LNCaP clone FGC (cell line): ENCODE measurements at regions not wholly inside any gene's neighbourhood (a gene's known extent, or its start where the extent isn't known, plus 50 kb on each side); places are given as distances from the start of the nearest gene placed in this dataset.
A peak's percentile ranks its signal among the peaks of the same experiment; 100 is the strongest.

ENCODE experiments used
- DNase-seq: peaks from one replicate; pipeline ENCODE4 v3.0.0-alpha.2; 2011; ENCODE audit warnings: low read depth
- H3K4me3 ChIP-seq: 2 replicates; pipeline ENCODE4 v1.5.1; 2011; ENCODE audit warnings: mild to moderate bottlenecking, low read depth, low read length, control low read depth
- TF ChIP-seq, protein P1 (sequence below): IDR thresholded peaks from 2 replicates; pipeline ENCODE4 v1.5.1; 2012; ENCODE audit warnings: mild to moderate bottlenecking; ENCODE audit not compliant: control insufficient read depth, insufficient read depth; ENCODE audit errors: extremely low read depth

- TF ChIP-seq, protein P1, sequence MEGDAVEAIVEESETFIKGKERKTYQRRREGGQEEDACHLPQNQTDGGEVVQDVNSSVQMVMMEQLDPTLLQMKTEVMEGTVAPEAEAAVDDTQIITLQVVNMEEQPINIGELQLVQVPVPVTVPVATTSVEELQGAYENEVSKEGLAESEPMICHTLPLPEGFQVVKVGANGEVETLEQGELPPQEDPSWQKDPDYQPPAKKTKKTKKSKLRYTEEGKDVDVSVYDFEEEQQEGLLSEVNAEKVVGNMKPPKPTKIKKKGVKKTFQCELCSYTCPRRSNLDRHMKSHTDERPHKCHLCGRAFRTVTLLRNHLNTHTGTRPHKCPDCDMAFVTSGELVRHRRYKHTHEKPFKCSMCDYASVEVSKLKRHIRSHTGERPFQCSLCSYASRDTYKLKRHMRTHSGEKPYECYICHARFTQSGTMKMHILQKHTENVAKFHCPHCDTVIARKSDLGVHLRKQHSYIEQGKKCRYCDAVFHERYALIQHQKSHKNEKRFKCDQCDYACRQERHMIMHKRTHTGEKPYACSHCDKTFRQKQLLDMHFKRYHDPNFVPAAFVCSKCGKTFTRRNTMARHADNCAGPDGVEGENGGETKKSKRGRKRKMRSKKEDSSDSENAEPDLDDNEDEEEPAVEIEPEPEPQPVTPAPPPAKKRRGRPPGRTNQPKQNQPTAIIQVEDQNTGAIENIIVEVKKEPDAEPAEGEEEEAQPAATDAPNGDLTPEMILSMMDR: no peak
- no peak for DNase-seq
- H3K4me3 ChIP-seq: no peak overlapping the region
Measured at GRCh38 chr6:88238901-88239300, 72.8 kb upstream of the CNR1 start.

- TF ChIP-seq, protein P1: peak; percentile 40
- no peak overlapping the region for H3K4me3 ChIP-seq
- no peak for DNase-seq
Measured at GRCh38 chr6:88238065-88238464, 71.9 kb upstream of the CNR1 start.

GRCh38 chr6:88236612-88237360 is 70.6 kb upstream of the CNR1 start:
- TF ChIP-seq, protein P1: no peak
- DNase-seq: no peak
- H3K4me3 ChIP-seq: no peak overlapping the region

DNA sequence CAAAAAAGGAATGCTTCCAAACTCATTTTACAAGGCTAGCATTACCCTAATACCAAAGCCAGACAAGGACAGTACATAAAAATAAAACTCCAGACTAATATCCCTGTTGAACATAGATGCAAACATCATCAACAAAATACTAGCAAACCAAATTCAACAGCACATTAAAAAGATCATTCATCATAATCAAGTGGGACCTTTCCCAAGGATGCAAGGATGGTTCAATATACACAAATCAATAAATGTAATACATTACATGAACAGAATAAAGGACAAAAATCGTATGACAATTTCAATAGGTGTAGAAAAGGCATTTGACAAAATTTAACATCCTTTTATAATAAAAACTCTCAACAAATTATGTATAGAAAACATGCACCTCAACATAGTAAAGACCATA is 66.6 kb upstream of the CNR1 start:
- TF ChIP-seq, protein P1: no peak
- DNase-seq: no peak
- no peak overlapping the region for H3K4me3 ChIP-seq

- no peak for DNase-seq
- TF ChIP-seq, protein P1: no peak
- H3K4me3 ChIP-seq: no peak overlapping the region
Measured at GRCh38 chr6:88223298-88223697, 57.2 kb upstream of the CNR1 start.

- DNase-seq: no peak
- no peak overlapping the region for H3K4me3 ChIP-seq
- TF ChIP-seq, protein P1: no peak
Measured at GRCh38 chr6:88220493-88220892, 54.3 kb upstream of the CNR1 start.

DNA sequence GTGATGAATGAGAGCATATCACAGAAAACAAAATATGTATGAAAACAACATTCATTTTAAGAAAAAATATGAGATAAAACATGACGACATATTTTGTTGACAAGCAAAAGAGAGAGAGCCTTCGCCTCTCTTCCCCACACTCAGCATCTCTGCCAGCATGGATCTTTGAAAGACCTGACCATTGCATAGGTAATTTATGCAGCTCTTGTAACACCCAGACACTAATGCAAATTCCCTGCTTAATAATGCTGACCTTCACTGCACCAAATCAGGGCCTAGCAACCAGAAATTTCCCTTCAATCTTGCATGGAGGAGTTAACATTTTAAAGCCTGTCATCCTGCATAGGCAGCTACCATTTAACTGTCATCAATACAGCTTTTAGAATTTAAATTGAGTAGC is 50.0 kb upstream of the CNR1 start:
- TF ChIP-seq, protein P1: no peak
- no peak for DNase-seq
- H3K4me3 ChIP-seq: no peak overlapping the region
